ENCODE measurements at regions not wholly inside any gene's neighbourhood (a gene's known extent, or its start where the extent isn't known, plus 50 kb on each side); places are given as distances from the start of the nearest gene placed in this dataset.

- TF ChIP-seq, protein P1, sequence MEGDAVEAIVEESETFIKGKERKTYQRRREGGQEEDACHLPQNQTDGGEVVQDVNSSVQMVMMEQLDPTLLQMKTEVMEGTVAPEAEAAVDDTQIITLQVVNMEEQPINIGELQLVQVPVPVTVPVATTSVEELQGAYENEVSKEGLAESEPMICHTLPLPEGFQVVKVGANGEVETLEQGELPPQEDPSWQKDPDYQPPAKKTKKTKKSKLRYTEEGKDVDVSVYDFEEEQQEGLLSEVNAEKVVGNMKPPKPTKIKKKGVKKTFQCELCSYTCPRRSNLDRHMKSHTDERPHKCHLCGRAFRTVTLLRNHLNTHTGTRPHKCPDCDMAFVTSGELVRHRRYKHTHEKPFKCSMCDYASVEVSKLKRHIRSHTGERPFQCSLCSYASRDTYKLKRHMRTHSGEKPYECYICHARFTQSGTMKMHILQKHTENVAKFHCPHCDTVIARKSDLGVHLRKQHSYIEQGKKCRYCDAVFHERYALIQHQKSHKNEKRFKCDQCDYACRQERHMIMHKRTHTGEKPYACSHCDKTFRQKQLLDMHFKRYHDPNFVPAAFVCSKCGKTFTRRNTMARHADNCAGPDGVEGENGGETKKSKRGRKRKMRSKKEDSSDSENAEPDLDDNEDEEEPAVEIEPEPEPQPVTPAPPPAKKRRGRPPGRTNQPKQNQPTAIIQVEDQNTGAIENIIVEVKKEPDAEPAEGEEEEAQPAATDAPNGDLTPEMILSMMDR (IDR thresholded peaks at IDR 0.05) = no peak
- TF ChIP-seq EP300 (IDR thresholded peaks at IDR 0.05) (no peak), POLR2A (IDR thresholded peaks at IDR 0.05) (no peak), POLR2AphosphoS5 (IDR thresholded peaks at IDR 0.05) (no peak)
Observed at GRCh38 chr12:89793946-89794345, 85.3 kb upstream of the ATP2B1 start.

Measured in stomach (tissue), 4 donors.